ENCODE measurements at regions not wholly inside any gene's neighbourhood (a gene's known extent, or its start where the extent isn't known, plus 50 kb on each side); places are given as distances from the start of the nearest gene placed in this dataset.

DNA sequence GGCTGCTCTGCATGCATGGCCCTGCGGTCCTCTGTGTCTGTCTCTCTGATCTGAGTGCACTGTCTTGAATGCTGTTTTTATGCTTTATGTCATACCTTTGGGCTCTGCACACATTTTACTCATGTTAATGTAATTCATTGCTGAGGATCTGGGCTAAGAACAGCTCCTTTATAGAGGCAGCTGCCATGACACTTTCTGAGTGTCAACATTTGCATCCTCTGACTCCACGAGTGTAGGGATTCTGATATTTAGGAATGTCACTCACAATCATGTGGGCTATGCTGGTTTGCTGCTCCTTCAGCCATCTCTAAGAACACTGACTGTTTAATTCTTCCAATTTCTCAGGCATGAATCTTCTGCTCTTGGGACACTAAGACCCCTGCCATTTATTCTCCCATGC is 192.2 kb upstream of the CPEB2 start:
- no peak for TF ChIP-seq ZNF274 (IDR thresholded peaks at IDR 0.05; ENCODE audit: low read depth, low read length)
- TF ChIP-seq YY1 (IDR thresholded peaks at IDR 0.05; ENCODE audit: insufficient read depth, insufficient read length): no peak
- no peak for TF ChIP-seq SUZ12 (IDR thresholded peaks at IDR 0.05; ENCODE audit: extremely low read depth, insufficient read depth, insufficient read length)

Data from NT2/D1 (cell line).